Common myeloid progenitor, CD34-positive (primary cell): ENCODE measurements at regions not wholly inside any gene's neighbourhood (a gene's known extent, or its start where the extent isn't known, plus 50 kb on each side); places are given as distances from the start of the nearest gene placed in this dataset.

Experiments used
- CTCF ChIA-PET: fragments of 350-600 bp; sonication (Branson Sonifier 250); formaldehyde crosslinking; loops from one replicate; lab custom pipeline; 2021; ENCODE audit warnings: antibody characterized with exemption; lab: Charles Lee
- POLR2A ChIA-PET: fragments of 350-600 bp; sonication (Branson Sonifier 250); formaldehyde crosslinking; loops from one replicate; lab custom pipeline; 2021; ENCODE audit warnings: antibody characterized with exemption; lab: Charles Lee
- DNase-seq, 3 donors: peaks; one replicate each; pipeline versions ENCODE4 v3.0.0 to v3.0.0-alpha.2; 2013
- H3K27ac ChIP-seq, 2 experiments: 1 replicate in 1 of 2; 2 replicates in 1 of 2; pipeline ENCODE4 v1.7.0; 2013; ENCODE audit warnings: inconsistent platforms in 2 of 2, low read length in 2 of 2, mild to moderate bottlenecking in 2 of 2, low read depth in 1 of 2, moderate library complexity in 1 of 2; ENCODE audit not compliant: severe bottlenecking in 2 of 2, insufficient read depth in 1 of 2, poor library complexity in 1 of 2
- H3K27me3 ChIP-seq, 5 experiments: replicated peaks in 2 of 5; 1 replicate in 3 of 5; 2 replicates in 2 of 5; pipeline versions ENCODE4 v1.6.1 to v1.7.0; 2013; ENCODE audit warnings: low read length in 4 of 5, mild to moderate bottlenecking in 2 of 5, moderate library complexity in 2 of 5, inconsistent platforms in 1 of 5; ENCODE audit not compliant: insufficient read depth in 5 of 5, control insufficient read depth in 4 of 5
- H3K36me3 ChIP-seq, 4 experiments: 1 replicate in 2 of 4; 2 replicates in 2 of 4; pipeline versions ENCODE4 v1.6.1 to v1.7.0; 2013; ENCODE audit warnings: low read length in 3 of 4, control low read depth in 1 of 4, mild to moderate bottlenecking in 1 of 4; ENCODE audit not compliant: control insufficient read depth in 4 of 4, insufficient read depth in 4 of 4
- H3K4me1 ChIP-seq, 4 experiments: 1 replicate in 3 of 4; 2 replicates in 1 of 4; pipeline versions ENCODE4 v1.6.1 to v1.7.1; 2013; ENCODE audit warnings: low read length in 3 of 4, mild to moderate bottlenecking in 3 of 4, control low read depth in 1 of 4, inconsistent platforms in 1 of 4, moderate library complexity in 1 of 4; ENCODE audit not compliant: control insufficient read depth in 4 of 4, insufficient read depth in 4 of 4; ENCODE audit errors: control extremely low read depth in 1 of 4
- H3K4me3 ChIP-seq, 7 experiments: 1 replicate in 4 of 7; 2 replicates in 3 of 7; pipeline versions ENCODE4 v1.5.1 to v1.7.0; 2013; ENCODE audit warnings: mild to moderate bottlenecking in 7 of 7, low read length in 6 of 7, moderate library complexity in 6 of 7, inconsistent platforms in 2 of 7, low read depth in 2 of 7, control low read depth in 1 of 7; ENCODE audit not compliant: insufficient read depth in 4 of 7, control insufficient read depth in 1 of 7; ENCODE audit errors: extremely low read depth in 1 of 7
- H3K9me3 ChIP-seq, 5 experiments: 1 replicate in 4 of 5; 2 replicates in 1 of 5; pipeline versions ENCODE4 v1.6.1 to v1.7.1; 2013; ENCODE audit warnings: low read length in 4 of 5, mild to moderate bottlenecking in 2 of 5, inconsistent platforms in 1 of 5, low read depth in 1 of 5, moderate library complexity in 1 of 5; ENCODE audit not compliant: control insufficient read depth in 4 of 5, insufficient read depth in 2 of 5; ENCODE audit errors: control extremely low read depth in 1 of 5
- WGBS: methylation state at CpG from one replicate; pipeline ENCODE4 v1.1.5; 2013; ENCODE audit not compliant: insufficient coverage; 5-methylcytosine and 5-hydroxymethylcytosine counted together

GRCh38 chr7:12796397-12797127 lies 109.1 kb downstream of the ARL4A start:
- CTCF ChIA-PET = interaction anchor here (1.4 kb wide), 1 partner anchor 25 kb away, joined by 3 read pairs; no protein-coding TSS in a partner anchor
- H3K27me3 ChIP-seq = no peaks in the 10 kb centered on the region
- no peak overlapping the region for H3K4me3 ChIP-seq
- no peak overlapping the region for H3K27ac ChIP-seq
- no peaks in the 10 kb centered on the region for H3K36me3 ChIP-seq
- H3K4me1 ChIP-seq = no peaks in the 10 kb centered on the region
- peaks cover 0 to 2% (median 0%) of the 10 kb centered on the region in 5 experiments for H3K9me3 ChIP-seq
- POLR2A ChIA-PET = no interaction called here
- DNase-seq = no peak
- 89% methylated on average over 3 of the region's 4 CpGs for WGBS

GRCh38 chr7:12800486-12800885 lies 113.1 kb downstream of the ARL4A start:
- no peaks in the 10 kb centered on the region for H3K4me1 ChIP-seq
- H3K27ac ChIP-seq = no peak overlapping the region
- CTCF ChIA-PET = no interaction called here
- H3K9me3 ChIP-seq = no peaks in the 10 kb centered on the region
- no peak overlapping the region for H3K4me3 ChIP-seq
- H3K27me3 ChIP-seq = no peaks in the 10 kb centered on the region
- POLR2A ChIA-PET = no interaction called here
- WGBS = 100% methylated on average over 3 of the region's 3 CpGs
- no peaks in the 10 kb centered on the region for H3K36me3 ChIP-seq
- no peak for DNase-seq

GRCh38 chr7:12801107-12801506 lies 113.7 kb downstream of the ARL4A start:
- Histone ChIP-seq H3K9me3 (no peaks in the 10 kb centered on the region), H3K4me3 (no peak overlapping the region), H3K36me3 (no peaks in the 10 kb centered on the region), H3K27ac (no peak overlapping the region), H3K27me3 (no peaks in the 10 kb centered on the region), H3K4me1 (no peaks in the 10 kb centered on the region)
- ChIA-PET POLR2A (no interaction called here), CTCF (no interaction called here)
- WGBS = 94% methylated on average over 4 of the region's 4 CpGs
- no peak for DNase-seq

GRCh38 chr7:12802070-12802469 lies 114.6 kb downstream of the ARL4A start:
- no peak for DNase-seq
- Histone ChIP-seq H3K4me1 (no peaks in the 10 kb centered on the region), H3K27ac (no peak overlapping the region), H3K4me3 (no peak overlapping the region), H3K27me3 (no peaks in the 10 kb centered on the region), H3K36me3 (no peaks in the 10 kb centered on the region), H3K9me3 (no peaks in the 10 kb centered on the region)
- CTCF ChIA-PET = no interaction called here
- POLR2A ChIA-PET = no interaction called here
- 100% methylated on average over 2 of the region's 2 CpGs for WGBS

- no peak for DNase-seq
- no peaks in the 10 kb centered on the region for H3K9me3 ChIP-seq
- no peaks in the 10 kb centered on the region for H3K27me3 ChIP-seq
- CTCF ChIA-PET = no interaction called here
- 100% methylated on average over 1 of the region's 7 CpGs for WGBS
- H3K4me3 ChIP-seq = no peak overlapping the region
- no peaks in the 10 kb centered on the region for H3K4me1 ChIP-seq
- H3K36me3 ChIP-seq = no peaks in the 10 kb centered on the region
- H3K27ac ChIP-seq = no peak overlapping the region
- POLR2A ChIA-PET = no interaction called here
Measured at GRCh38 chr7:12803542-12803941, 116.1 kb downstream of the ARL4A start.

GRCh38 chr7:12805518-12805928 lies 118.1 kb downstream of the ARL4A start:
- ChIA-PET POLR2A (no interaction called here), CTCF (no interaction called here)
- WGBS = no CpG with 5 or more reads among the region's 1 CpG
- Histone ChIP-seq H3K27ac (no peak overlapping the region), H3K4me3 (no peak overlapping the region), H3K36me3 (no peaks in the 10 kb centered on the region), H3K27me3 (no peaks in the 10 kb centered on the region), H3K4me1 (no peaks in the 10 kb centered on the region), H3K9me3 (no peaks in the 10 kb centered on the region)
- DNase-seq = no peak

GRCh38 chr7:12805957-12806356 lies 118.5 kb downstream of the ARL4A start:
- Histone ChIP-seq H3K36me3 (no peaks in the 10 kb centered on the region), H3K4me1 (no peaks in the 10 kb centered on the region), H3K27ac (no peak overlapping the region), H3K27me3 (no peaks in the 10 kb centered on the region), H3K9me3 (no peaks in the 10 kb centered on the region), H3K4me3 (no peak overlapping the region)
- no peak for DNase-seq
- POLR2A ChIA-PET = no interaction called here
- no CpG with 5 or more reads among the region's 7 CpGs for WGBS
- CTCF ChIA-PET = no interaction called here
